KMS-11 (cell line): ENCODE measurements at regions not wholly inside any gene's neighbourhood (a gene's known extent, or its start where the extent isn't known, plus 50 kb on each side); places are given as distances from the start of the nearest gene placed in this dataset.
"Not testable (repeated sequence)": the region's sequence is repeated elsewhere in the genome, so short reads cannot be mapped to it uniquely, and the experiment has no call there.

Source experiments
- H2AFZ ChIP-seq: fragments of 200-600 bp; sonication (generic); 2 replicates; pipeline ENCODE4 v1.6.1; 2016; ENCODE audit warnings: antibody characterized with exemption, mixed run types, low read depth
- H3K27ac ChIP-seq: fragments of 200-600 bp; sonication (generic); 2 replicates; pipeline ENCODE4 v1.6.1; 2016; ENCODE audit warnings: mild to moderate bottlenecking, mixed run types
- H3K27me3 ChIP-seq: fragments of 200-600 bp; sonication (generic); 2 replicates; pipeline ENCODE4 v1.6.1; 2017; ENCODE audit warnings: mild to moderate bottlenecking, low read depth, mixed run types, moderate library complexity; ENCODE audit not compliant: insufficient read depth
- H3K36me3 ChIP-seq: fragments of 200-600 bp; sonication (generic); 2 replicates; pipeline ENCODE4 v1.6.1; 2017; ENCODE audit warnings: mild to moderate bottlenecking, mixed run types; ENCODE audit not compliant: insufficient read depth
- H3K4me1 ChIP-seq: fragments of 200-600 bp; sonication (generic); 2 replicates; pipeline ENCODE4 v1.6.1; 2016; ENCODE audit warnings: mild to moderate bottlenecking, low read depth, mixed run types; ENCODE audit not compliant: poor library complexity, severe bottlenecking
- H3K4me2 ChIP-seq: fragments of 200-600 bp; sonication (generic); 2 replicates; pipeline ENCODE4 v1.7.0; 2016; ENCODE audit warnings: mild to moderate bottlenecking, mixed run types
- H3K4me3 ChIP-seq: fragments of 200-600 bp; sonication (generic); IDR thresholded peaks from 2 replicates; pipeline ENCODE4 v1.6.1; 2017; ENCODE audit warnings: low read depth, low read length, mixed read lengths; ENCODE audit not compliant: insufficient read depth
- H3K79me2 ChIP-seq: fragments of 200-600 bp; sonication (generic); 2 replicates; pipeline ENCODE4 v1.6.1; 2016; ENCODE audit warnings: low read depth, mixed run types; ENCODE audit not compliant: insufficient read depth
- H3K9ac ChIP-seq: fragments of 200-600 bp; sonication (generic); 2 replicates; pipeline ENCODE4 v1.6.1; 2016; ENCODE audit warnings: mild to moderate bottlenecking, mixed run types
- H4K20me1 ChIP-seq: fragments of 200-600 bp; sonication (generic); 2 replicates; pipeline ENCODE4 v1.6.1; 2016; ENCODE audit warnings: mild to moderate bottlenecking, mixed run types; ENCODE audit not compliant: insufficient read depth
- TF ChIP-seq, protein P1 (sequence below): fragments of 200-600 bp; sonication (generic); conservative IDR thresholded peaks from 2 replicates; pipeline ENCODE4 v1.6.1; 2017; ENCODE audit warnings: low read depth, mild to moderate bottlenecking, antibody characterized with exemption, low read length, moderate library complexity, mixed read lengths

GRCh38 chr4:160563552-160564282, 1460.8 kb downstream of the RAPGEF2 start:
- Histone ChIP-seq H3K4me3 (no peak overlapping the region), H3K4me1 (no peaks in the 10 kb centered on the region), H3K27ac (no peak overlapping the region), H2AFZ (no peak overlapping the region), H3K79me2 (no peaks in the 10 kb centered on the region), H3K36me3 (no peaks in the 10 kb centered on the region), H3K27me3 (no peaks in the 10 kb centered on the region), H3K4me2 (no peak overlapping the region), H3K9ac (no peak overlapping the region), H4K20me1 (no peaks in the 10 kb centered on the region)
- TF ChIP-seq, protein P1, sequence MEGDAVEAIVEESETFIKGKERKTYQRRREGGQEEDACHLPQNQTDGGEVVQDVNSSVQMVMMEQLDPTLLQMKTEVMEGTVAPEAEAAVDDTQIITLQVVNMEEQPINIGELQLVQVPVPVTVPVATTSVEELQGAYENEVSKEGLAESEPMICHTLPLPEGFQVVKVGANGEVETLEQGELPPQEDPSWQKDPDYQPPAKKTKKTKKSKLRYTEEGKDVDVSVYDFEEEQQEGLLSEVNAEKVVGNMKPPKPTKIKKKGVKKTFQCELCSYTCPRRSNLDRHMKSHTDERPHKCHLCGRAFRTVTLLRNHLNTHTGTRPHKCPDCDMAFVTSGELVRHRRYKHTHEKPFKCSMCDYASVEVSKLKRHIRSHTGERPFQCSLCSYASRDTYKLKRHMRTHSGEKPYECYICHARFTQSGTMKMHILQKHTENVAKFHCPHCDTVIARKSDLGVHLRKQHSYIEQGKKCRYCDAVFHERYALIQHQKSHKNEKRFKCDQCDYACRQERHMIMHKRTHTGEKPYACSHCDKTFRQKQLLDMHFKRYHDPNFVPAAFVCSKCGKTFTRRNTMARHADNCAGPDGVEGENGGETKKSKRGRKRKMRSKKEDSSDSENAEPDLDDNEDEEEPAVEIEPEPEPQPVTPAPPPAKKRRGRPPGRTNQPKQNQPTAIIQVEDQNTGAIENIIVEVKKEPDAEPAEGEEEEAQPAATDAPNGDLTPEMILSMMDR, result no peak

GRCh38 chr4:160567634-160568033, 1464.8 kb downstream of the RAPGEF2 start:
- no peak overlapping the region for H3K9ac ChIP-seq
- H3K36me3 ChIP-seq, result no peaks in the 10 kb centered on the region
- H4K20me1 ChIP-seq, result no peaks in the 10 kb centered on the region
- TF ChIP-seq, protein P1, result no peak
- no peak overlapping the region for H2AFZ ChIP-seq
- H3K27ac ChIP-seq, result no peak overlapping the region
- no peaks in the 10 kb centered on the region for H3K4me1 ChIP-seq
- no peaks in the 10 kb centered on the region for H3K27me3 ChIP-seq
- H3K4me2 ChIP-seq, result no peak overlapping the region
- no peaks in the 10 kb centered on the region for H3K79me2 ChIP-seq
- no peak overlapping the region for H3K4me3 ChIP-seq

GRCh38 chr4:160570271-160570670, 1467.4 kb downstream of the RAPGEF2 start:
- Histone ChIP-seq H4K20me1 (no peaks in the 10 kb centered on the region), H2AFZ (no peak overlapping the region), H3K36me3 (no peaks in the 10 kb centered on the region), H3K4me2 (no peak overlapping the region), H3K9ac (no peak overlapping the region), H3K4me3 (no peak overlapping the region), H3K27me3 (no peaks in the 10 kb centered on the region), H3K79me2 (no peaks in the 10 kb centered on the region), H3K27ac (no peak overlapping the region), H3K4me1 (no peaks in the 10 kb centered on the region)
- TF ChIP-seq, protein P1, result no peak

- H3K4me3 ChIP-seq, H3K27me3 ChIP-seq: not testable (repeated sequence)
These were observed 1471.4 kb downstream of the RAPGEF2 start for GRCh38 chr4:160574272-160574671.

DNA sequence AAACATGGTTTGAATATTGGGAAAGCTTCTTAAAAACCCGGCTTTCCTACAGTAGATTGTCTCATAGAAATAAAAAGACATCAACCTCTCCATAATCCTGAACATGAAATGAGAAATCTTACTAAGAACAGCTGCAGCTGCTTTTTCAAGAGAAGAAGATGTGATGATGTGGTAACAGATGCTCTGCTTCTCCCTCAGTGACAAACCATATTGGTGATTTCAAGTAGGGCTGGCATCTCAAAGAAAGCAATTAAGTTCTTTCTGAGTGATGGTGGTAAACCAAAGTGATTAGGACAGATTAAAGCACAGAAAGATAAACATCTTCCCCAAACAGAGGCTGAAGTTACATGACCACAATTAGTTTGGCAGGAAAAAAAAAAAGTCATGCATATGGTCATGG, 1477.7 kb downstream of the RAPGEF2 start:
- Histone ChIP-seq H3K4me2 (peak overlapping the region; percentile 43), H3K9ac (no peak overlapping the region), H3K4me1 (peaks cover 13% of the 10 kb centered on the region), H3K4me3 (no peak overlapping the region), H3K79me2 (no peaks in the 10 kb centered on the region), H2AFZ (no peak overlapping the region), H3K36me3 (no peaks in the 10 kb centered on the region), H3K27me3 (no peaks in the 10 kb centered on the region), H3K27ac (no peak overlapping the region), H4K20me1 (no peaks in the 10 kb centered on the region)
- TF ChIP-seq, protein P1, result no peak

More at GRCh38 chr4:160574272-160574671, 1471.4 kb downstream of the RAPGEF2 start:
- H3K27ac ChIP-seq, H4K20me1 ChIP-seq, H3K36me3 ChIP-seq, H3K9ac ChIP-seq, H3K4me2 ChIP-seq, H3K79me2 ChIP-seq, H2AFZ ChIP-seq, H3K4me1 ChIP-seq: not testable (repeated sequence)
